Fibroblast of mammary gland (primary cell): ENCODE measurements at regions not wholly inside any gene's neighbourhood (a gene's known extent, or its start where the extent isn't known, plus 50 kb on each side); places are given as distances from the start of the nearest gene placed in this dataset.

ENCODE experiments used
- DNase-seq: peaks from one replicate; pipeline ENCODE4 v3.0.0-alpha.2; 2010; ENCODE audit warnings: low read depth
- H3K4me3 ChIP-seq: 2 replicates; pipeline ENCODE4 v1.5.1; 2011; ENCODE audit warnings: low read depth, mild to moderate bottlenecking, low read length, moderate library complexity; ENCODE audit not compliant: control insufficient read depth
- CTCF ChIP-seq: conservative IDR thresholded peaks from 2 replicates; pipeline ENCODE4 v1.5.1; 2011; ENCODE audit warnings: low read depth, low read length, inconsistent platforms; ENCODE audit not compliant: control insufficient read depth, insufficient read depth

GRCh38 chr5:174987443-174988012, 263.1 kb downstream of the MSX2 start:
- no peak overlapping the region for H3K4me3 ChIP-seq
- DNase-seq: no peak
- TF ChIP-seq CTCF: no peak

GRCh38 chr5:174984863-174985262, 260.5 kb downstream of the MSX2 start:
- no peak for DNase-seq
- TF ChIP-seq CTCF: no peak
- H3K4me3 ChIP-seq: no peak overlapping the region

GRCh38 chr5:174982485-174982884, 258.1 kb downstream of the MSX2 start:
- no peak for DNase-seq
- H3K4me3 ChIP-seq: no peak overlapping the region
- TF ChIP-seq CTCF: no peak

GRCh38 chr5:174981416-174981815, 257.0 kb downstream of the MSX2 start:
- TF ChIP-seq CTCF: no peak
- DNase-seq: no peak
- H3K4me3 ChIP-seq: no peak overlapping the region

GRCh38 chr5:174980952-174981351, 256.6 kb downstream of the MSX2 start:
- no peak for TF ChIP-seq CTCF
- no peak overlapping the region for H3K4me3 ChIP-seq
- DNase-seq: no peak

- no peak overlapping the region for H3K4me3 ChIP-seq
- no peak for TF ChIP-seq CTCF
- DNase-seq: no peak
Observed at GRCh38 chr5:174972291-174972690, 247.9 kb downstream of the MSX2 start.

GRCh38 chr5:174971210-174971609, 246.8 kb downstream of the MSX2 start:
- no peak overlapping the region for H3K4me3 ChIP-seq
- DNase-seq: no peak
- TF ChIP-seq CTCF: no peak
